ENCODE measurements at regions not wholly inside any gene's neighbourhood (a gene's known extent, or its start where the extent isn't known, plus 50 kb on each side); places are given as distances from the start of the nearest gene placed in this dataset.
A peak's percentile ranks its signal among the peaks of the same experiment; 100 is the strongest.

GRCh38 chr9:79301551-79302391 is 270.0 kb upstream of the TLE4 start:
- DNase-seq: no peak

DNA sequence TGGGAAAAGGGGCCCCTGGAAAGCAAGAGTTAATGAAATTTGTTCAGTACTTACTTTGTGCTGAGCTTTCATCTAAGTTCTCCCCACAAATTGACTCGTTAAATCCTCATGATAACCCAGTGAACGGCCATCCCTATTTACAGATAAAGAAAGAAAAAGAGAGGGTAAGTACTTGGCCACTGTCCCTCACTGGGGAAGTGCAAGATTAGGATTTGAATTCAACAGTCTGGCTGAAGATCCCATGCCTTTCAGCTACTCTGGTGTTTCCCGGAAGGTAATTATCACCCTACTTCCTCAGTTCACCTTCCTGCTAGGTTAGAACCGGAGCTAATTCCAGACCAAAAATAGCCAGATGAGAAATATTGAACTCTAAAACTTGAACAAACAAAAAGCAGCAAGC is 269.2 kb upstream of the TLE4 start:
- DNase-seq: no peak

DNA sequence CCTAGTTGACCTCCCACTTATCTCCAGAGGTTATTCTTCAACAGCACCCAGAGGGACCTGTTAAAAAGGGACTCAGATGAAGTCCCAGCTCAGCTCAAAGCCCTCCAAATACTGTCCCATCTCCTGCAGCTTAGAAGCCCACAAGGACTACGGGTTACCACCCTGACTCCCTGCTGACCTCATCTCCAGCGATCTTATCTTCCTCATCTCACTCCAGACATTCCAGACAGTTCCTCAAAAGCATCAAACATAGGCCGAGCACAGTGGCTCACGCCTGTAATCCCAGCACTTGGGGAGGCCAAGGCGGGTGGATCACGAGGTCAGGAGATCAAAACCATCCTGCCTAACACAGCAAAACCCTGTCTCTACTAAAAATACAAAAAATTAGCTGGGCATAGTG is 263.8 kb upstream of the TLE4 start:
- DNase-seq: no peak

DNA sequence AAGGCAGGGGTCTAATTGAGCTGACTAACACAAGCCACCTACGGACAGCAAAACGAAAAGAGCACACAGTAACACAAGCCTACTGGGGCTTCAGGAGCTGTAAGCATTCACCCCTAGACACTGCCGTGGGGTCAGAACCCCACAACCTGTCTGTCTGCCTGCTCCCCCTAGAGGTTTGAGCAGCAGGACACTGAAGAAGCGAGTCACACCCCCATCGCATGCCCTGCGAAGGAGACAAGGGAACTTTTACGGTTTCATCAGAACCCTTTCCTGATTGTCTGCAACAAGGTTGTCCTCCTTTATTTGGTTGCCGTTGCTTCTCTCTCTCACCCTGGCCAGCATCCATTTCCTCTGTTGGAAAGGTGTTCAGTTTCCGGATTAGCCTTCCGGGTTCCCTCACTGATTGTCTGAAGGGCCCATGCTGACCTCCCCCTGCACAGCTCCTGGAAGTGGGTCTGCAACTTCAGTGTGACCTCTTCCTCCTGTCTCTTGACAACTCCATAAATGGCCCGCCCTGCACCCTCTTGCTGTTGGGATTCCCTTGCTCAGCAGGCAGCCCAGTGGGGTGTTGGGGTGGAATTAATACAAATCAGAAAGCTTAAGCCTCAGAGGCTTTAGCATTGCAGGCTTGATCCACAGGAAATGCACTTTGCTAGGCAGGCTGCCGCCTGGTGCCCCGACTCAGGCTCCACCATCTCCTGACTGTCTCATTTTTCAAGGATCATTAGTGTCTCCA is 258.9 kb upstream of the TLE4 start:
- no peak for DNase-seq

DNA sequence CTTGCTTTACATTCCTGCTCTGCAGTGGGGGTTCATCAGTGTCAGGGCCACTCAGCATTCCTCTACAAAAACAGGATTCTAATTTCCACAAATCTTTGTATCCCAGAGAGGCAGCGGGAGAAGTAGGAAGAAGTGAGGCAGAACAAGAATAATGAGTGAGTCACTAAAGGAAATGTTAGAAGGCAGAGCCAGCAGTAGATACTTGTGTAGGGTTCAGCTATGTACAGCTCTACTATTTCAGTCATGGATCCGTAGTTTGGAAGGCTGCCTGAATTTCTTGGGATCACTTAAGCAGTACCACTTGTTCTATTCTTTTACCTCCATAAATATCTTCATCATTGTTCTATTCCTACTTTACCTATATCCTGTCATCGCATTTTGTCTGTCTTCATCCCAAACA is 246.3 kb upstream of the TLE4 start:
- no peak for DNase-seq

DNA sequence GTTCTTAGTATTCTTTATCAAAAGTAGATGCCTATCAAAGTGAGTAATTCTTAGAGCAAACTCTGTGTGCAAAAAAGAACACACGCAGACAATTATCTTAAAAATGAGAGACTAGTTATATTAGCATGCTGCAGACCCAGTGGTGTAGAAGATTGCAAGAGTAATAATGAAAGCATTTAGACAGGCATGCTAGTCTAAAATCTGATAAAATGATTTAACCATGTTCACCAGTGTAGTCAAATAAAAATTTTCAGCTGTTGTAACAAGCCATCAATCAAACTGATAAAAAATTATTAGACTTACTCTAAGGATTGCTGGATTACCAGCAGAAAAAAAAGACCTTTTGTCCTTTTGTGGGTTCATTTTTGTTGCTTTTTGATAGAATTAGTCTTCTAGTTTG is 241.9 kb upstream of the TLE4 start:
- no peak for DNase-seq

DNA sequence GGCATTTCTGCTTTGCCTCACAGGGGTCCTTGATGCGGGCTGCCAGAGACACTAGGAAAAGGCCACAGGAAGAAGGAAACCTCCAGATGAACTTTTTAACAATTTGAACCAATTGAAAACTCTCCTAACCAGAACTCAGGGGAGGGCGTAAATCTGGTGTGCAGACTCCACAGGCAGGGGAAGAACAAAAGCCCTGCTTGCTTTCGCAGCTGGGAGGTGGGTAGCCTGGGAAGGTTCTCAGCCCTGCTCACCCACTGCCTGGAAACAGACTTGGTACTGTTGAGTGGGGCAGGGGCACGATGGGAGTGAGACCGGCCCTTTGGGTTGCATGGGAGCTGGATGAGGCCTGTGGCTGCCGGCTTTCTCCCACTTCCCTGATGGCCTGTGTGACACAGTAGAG is 237.8 kb upstream of the TLE4 start:
- no peak for DNase-seq

DNA sequence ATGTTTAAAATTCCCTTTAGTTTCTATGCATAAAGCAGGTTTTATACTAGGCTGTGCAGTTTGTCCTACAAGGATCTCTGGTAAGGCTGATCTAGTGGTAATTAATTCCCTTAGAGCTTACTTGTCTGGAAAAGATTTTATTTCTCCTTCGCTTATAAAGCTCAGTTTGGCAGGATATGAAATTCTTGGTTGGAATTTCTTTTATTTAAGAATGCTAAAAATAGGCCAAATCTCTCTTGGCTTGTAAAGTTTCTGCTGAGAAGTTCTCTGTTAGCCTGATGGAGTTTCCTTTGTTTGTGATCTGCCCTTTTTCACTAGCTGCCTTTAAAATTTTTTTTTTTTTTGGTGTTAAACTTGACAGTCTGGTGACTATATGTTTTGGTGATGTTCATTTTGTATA is 237.1 kb upstream of the TLE4 start:
- no peak for DNase-seq

GRCh38 chr9:79335987-79336386 is 235.8 kb upstream of the TLE4 start:
- no peak for DNase-seq

- DNase-seq: no peak
Measured at GRCh38 chr9:79341561-79341960, 230.2 kb upstream of the TLE4 start.

- DNase-seq: no peak
Measured at GRCh38 chr9:79346350-79347020, 225.3 kb upstream of the TLE4 start.

DNA sequence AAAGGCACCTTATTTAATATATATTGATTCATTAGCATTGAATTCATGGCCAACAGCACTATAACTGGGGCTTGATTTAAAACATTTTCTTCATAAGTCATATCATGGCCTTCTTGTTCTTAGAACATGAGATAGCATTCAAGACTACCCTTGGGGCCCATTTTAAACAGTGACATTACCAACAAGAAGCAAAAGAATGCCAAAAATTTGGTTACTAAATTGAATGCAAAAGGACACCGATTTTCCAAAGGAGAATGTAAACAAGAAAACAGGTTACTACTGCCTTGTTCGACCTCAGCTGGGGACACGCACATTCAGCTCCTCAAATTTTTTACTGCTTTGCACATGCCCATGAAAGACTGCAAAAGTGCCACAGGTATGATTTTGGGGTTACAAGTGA is 219.4 kb upstream of the TLE4 start:
- no peak for DNase-seq

DNA sequence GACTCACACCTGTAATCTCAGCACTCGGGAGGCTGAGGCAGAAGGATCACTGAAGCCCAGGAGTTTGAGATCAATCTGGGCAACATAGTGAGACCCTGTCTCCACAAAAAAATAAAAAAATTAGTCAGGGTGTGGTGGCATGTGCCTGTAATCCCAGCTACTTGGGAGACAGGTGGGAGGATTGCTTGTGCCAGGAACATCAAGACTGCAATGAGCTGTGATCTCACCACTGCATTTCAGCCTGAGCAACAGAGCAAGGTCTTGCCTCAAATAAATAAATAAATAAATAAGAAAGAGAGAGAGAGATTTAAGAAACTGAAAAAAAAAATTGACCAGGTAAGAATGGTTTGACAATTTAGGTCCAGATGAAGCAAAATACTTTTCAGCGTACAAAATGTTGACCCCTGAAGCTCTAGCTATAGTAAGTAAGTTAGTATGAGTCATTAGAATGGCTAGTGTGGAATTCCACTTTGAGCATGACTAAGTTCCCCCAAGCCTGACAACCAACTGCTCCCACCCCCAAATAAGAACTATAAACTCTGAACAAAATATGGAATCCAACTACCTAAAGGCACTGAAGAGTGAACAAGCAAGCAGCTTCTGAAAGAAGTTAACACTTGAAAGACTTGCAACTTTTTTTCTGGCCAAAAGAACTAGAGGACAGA is 217.8 kb upstream of the TLE4 start:
- no peak for DNase-seq

- no peak for DNase-seq
Measured at GRCh38 chr9:79357194-79357593, 214.6 kb upstream of the TLE4 start.

- no peak for DNase-seq
Measured at GRCh38 chr9:79357616-79358015, 214.1 kb upstream of the TLE4 start.

GRCh38 chr9:79360387-79361347 is 211.1 kb upstream of the TLE4 start:
- no peak for DNase-seq

GRCh38 chr9:79362100-79363081 is 209.4 kb upstream of the TLE4 start:
- DNase-seq: peak; percentile 9

DNA sequence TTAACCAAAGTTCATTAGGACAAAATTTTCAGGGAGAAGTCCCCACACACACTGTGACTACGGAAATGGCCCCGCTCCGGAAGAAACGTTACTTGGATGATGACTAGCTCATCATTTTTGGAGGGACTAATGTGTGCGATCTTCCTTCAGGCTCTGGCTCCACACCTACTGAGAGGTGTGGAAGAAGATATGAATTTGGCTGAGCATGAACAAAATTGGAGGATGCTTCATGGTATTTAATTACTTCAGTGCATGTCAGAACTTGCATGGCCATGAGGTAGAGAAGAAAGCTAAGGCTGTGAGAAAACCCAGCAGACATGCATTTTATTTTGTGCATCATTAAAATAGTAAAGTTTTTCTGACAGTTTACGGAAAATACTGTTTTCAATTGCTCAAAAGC is 202.1 kb upstream of the TLE4 start:
- no peak for DNase-seq

DNA sequence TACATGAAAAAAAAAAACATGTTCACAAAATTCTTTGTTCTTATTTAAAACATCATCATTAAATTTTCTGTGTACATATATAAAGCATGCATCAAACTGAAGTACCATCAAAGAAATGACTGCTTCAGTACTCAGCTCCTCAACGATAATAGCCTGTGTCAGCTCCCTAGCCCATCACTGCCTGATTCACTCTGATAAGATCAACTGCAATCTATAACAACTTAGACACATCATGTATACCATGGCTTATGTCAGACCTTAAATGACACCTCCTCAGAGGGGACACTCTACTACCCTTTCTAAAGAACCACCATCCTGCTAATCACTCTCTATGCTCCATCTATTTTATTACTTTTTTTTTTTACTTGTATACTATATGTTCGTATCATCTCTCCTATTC is 200.5 kb upstream of the TLE4 start:
- no peak for DNase-seq

- DNase-seq: no peak
Measured at GRCh38 chr9:79371948-79372555, 199.7 kb upstream of the TLE4 start.
